ENCODE measurements at regions not wholly inside any gene's neighbourhood (a gene's known extent, or its start where the extent isn't known, plus 50 kb on each side); places are given as distances from the start of the nearest gene placed in this dataset.

- DNase-seq (ENCODE audit: low read depth in 2 of 2), result no peak
These were observed 114.0 kb upstream of the TMEM132D start for GRCh38 chr12:130017591-130018449.

GRCh38 chr12:130018614-130019013 is 114.8 kb upstream of the TMEM132D start:
- DNase-seq (ENCODE audit: low read depth in 2 of 2), result no peak

GRCh38 chr12:130026608-130027176 is 122.9 kb upstream of the TMEM132D start:
- no peak for DNase-seq (ENCODE audit: low read depth in 2 of 2)

GRCh38 chr12:130027798-130028197 is 124.0 kb upstream of the TMEM132D start:
- DNase-seq (ENCODE audit: low read depth in 2 of 2), result no peak

GRCh38 chr12:130029151-130029550 is 125.3 kb upstream of the TMEM132D start:
- no peak for DNase-seq (ENCODE audit: low read depth in 2 of 2)

- DNase-seq (ENCODE audit: low read depth in 2 of 2), result no peak
These were observed 127.2 kb upstream of the TMEM132D start for GRCh38 chr12:130031041-130031440.

- peak; percentile 22 to 36 for DNase-seq (ENCODE audit: low read depth in 2 of 2)
These were observed 127.9 kb upstream of the TMEM132D start for GRCh38 chr12:130031571-130032189.

GRCh38 chr12:130041983-130042812 is 120.1 kb upstream of the FZD10 start:
- peak; percentile 18 to 23 for DNase-seq (ENCODE audit: low read depth in 2 of 2)

- DNase-seq (ENCODE audit: low read depth in 2 of 2), result no peak
These were observed 118.4 kb upstream of the FZD10 start for GRCh38 chr12:130043685-130044406.

GRCh38 chr12:130044991-130045621 is 117.2 kb upstream of the FZD10 start:
- DNase-seq (ENCODE audit: low read depth in 2 of 2), result no peak

GRCh38 chr12:130049666-130050065 is 112.6 kb upstream of the FZD10 start:
- DNase-seq (ENCODE audit: low read depth in 2 of 2), result no peak

GRCh38 chr12:130051900-130052299 is 110.4 kb upstream of the FZD10 start:
- no peak for DNase-seq (ENCODE audit: low read depth in 2 of 2)

GRCh38 chr12:130053651-130054069 is 108.6 kb upstream of the FZD10 start:
- no peak for DNase-seq (ENCODE audit: low read depth in 2 of 2)

- DNase-seq (ENCODE audit: low read depth in 2 of 2), result no peak
These were observed 107.5 kb upstream of the FZD10 start for GRCh38 chr12:130054803-130055202.

- no peak for DNase-seq (ENCODE audit: low read depth in 2 of 2)
These were observed 103.3 kb upstream of the FZD10 start for GRCh38 chr12:130058926-130059472.

- DNase-seq (ENCODE audit: low read depth in 2 of 2), result no peak
These were observed 98.4 kb upstream of the FZD10 start for GRCh38 chr12:130063866-130064265.

GRCh38 chr12:130064999-130065398 is 97.3 kb upstream of the FZD10 start:
- DNase-seq (ENCODE audit: low read depth in 2 of 2), result no peak

GRCh38 chr12:130066742-130067141 is 95.5 kb upstream of the FZD10 start:
- no peak for DNase-seq (ENCODE audit: low read depth in 2 of 2)

- no peak for DNase-seq (ENCODE audit: low read depth in 2 of 2)
These were observed 93.5 kb upstream of the FZD10 start for GRCh38 chr12:130068741-130069140.

GRCh38 chr12:130070126-130070611 is 92.1 kb upstream of the FZD10 start:
- no peak for DNase-seq (ENCODE audit: low read depth in 2 of 2)

Measured in stimulated activated CD8-positive, alpha-beta memory T cell treated with anti-CD3 and anti-CD28 coated beads, Interleukin-15, amount 100 ng/mL, for 48 hours (primary cell).